Heart left ventricle (tissue), 16 donors: ENCODE measurements at regions not wholly inside any gene's neighbourhood (a gene's known extent, or its start where the extent isn't known, plus 50 kb on each side); places are given as distances from the start of the nearest gene placed in this dataset.

ENCODE experiments used
- ATAC-seq, 4 donors: fragments of 200-7000 bp; cut with Tn5 transposase; one replicate each; pipeline ENCODE4 v1.9.1; 2020 to 2022; ENCODE audit warnings: moderate library complexity in 4 of 4, mild to moderate bottlenecking in 3 of 4, moderate number of reproducible peaks in 1 of 4
- DNase-seq, 5 donors: peaks; one replicate each; pipeline ENCODE4 v3.0.0-alpha.2; 2020
- H3K27ac ChIP-seq, 12 donors: fragments of 200-600 bp; sonication (generic) in 4 of 12; one replicate each; pipeline versions ENCODE4 v1.5.0 to v1.8.0; 2016 to 2022; ENCODE audit warnings: mild to moderate bottlenecking in 2 of 12
- H3K27me3 ChIP-seq, 9 donors: fragments of 200-600 bp; sonication (generic) in 2 of 9; one replicate each; pipeline versions ENCODE4 v1.5.1 to v1.8.0; 2016 to 2022; ENCODE audit warnings: mild to moderate bottlenecking in 3 of 9
- H3K36me3 ChIP-seq, 9 donors: fragments of 200-600 bp; sonication (generic) in 2 of 9; one replicate each; pipeline versions ENCODE4 v1.5.0 to v1.8.0; 2018 to 2022; ENCODE audit warnings: mild to moderate bottlenecking in 2 of 9
- H3K4me1 ChIP-seq, 12 donors: fragments of 200-600 bp; sonication (generic) in 4 of 12; one replicate each; pipeline versions ENCODE4 v1.5.0 to v1.8.0; 2016 to 2022; ENCODE audit warnings: mild to moderate bottlenecking in 3 of 12
- H3K4me3 ChIP-seq, 12 donors: fragments of 200-600 bp; sonication (generic) in 4 of 12; one replicate each; pipeline versions ENCODE4 v1.5.0 to v1.8.0; 2017 to 2022; ENCODE audit warnings: mild to moderate bottlenecking in 9 of 12, moderate library complexity in 4 of 12
- H3K9me3 ChIP-seq, 12 donors: fragments of 200-600 bp; sonication (generic) in 4 of 12; one replicate each; pipeline versions ENCODE4 v1.5.0 to v1.8.0; 2016 to 2022; ENCODE audit warnings: mild to moderate bottlenecking in 1 of 12
- POLR2A ChIP-seq, 2 donors: fragments of 450-650 bp; IDR thresholded peaks; one replicate each; pipeline ENCODE4 v1.6.1; 2017; ENCODE audit warnings: antibody characterized with exemption in 2 of 2, mild to moderate bottlenecking in 2 of 2, moderate library complexity in 2 of 2
- WGBS, 4 donors: extraction: QIAGEN DNeasy Blood & Tissue Kit in 2 of 4; methylation state at CpG; one replicate each; pipeline versions ENCODE4 v1.1.5 to v1.1.7; 2013 to 2018; 5-methylcytosine and 5-hydroxymethylcytosine counted together
- intact Hi-C, 10 donors: fragments of 100-400 bp; cut with DNase I; formaldehyde crosslinking; loops; one replicate each; pipeline versions ENCODE4 v1.11.1 to v1.14.2; 2022
- TF ChIP-seq, protein P1 (sequence below), 12 donors: fragments of 200-600 bp; sonication (generic) in 4 of 12; IDR thresholded peaks; one replicate each; pipeline versions ENCODE4 v1.5.0 to v1.8.0; 2018 to 2022; ENCODE audit warnings: antibody characterized with exemption in 12 of 12, mild to moderate bottlenecking in 5 of 12
- donor health status: ischemic (EF 13 %, LVEDD 7.1; RV severe dilation, severe dysfunction).
- donor health status: healthy with polysubstance abuse.
- donor health status: DM: no; HTN: yes; CAD: no.
- donor health status: DM: no; HTN: no; CAD: no.
- donor health status: ischemic (EF 25% LVEDD 6.9; RV normal size, moderate dysfunction).
- donor health status: ischemic (EF 25% LVEDD 5.7; RV mildly dilated, moderate dysfunction).
- donor health status: healthy.
- donor health status: DM: yes; HTN: yes; CAD: no.
- donor health status: ischemic (EF 35%, LVEDD 5.7; RV mildly dilated, moderate dysfunction).
- donor health status: nonischemic (EF 11% LVEDD 7.7; RV severe dilation, severe dysfunction).
- donor health status: DM: yes; HTN: yes; CAD: no.
- donor health status: PGD.
- donor health status: ischemic (EF 29% LVEDD 5.4; RV normal size, mild dysfunction).
- donor health status: nonischemic (EF 23%, LVEDD 6.1; RV moderate dilation, normal function).

DNA sequence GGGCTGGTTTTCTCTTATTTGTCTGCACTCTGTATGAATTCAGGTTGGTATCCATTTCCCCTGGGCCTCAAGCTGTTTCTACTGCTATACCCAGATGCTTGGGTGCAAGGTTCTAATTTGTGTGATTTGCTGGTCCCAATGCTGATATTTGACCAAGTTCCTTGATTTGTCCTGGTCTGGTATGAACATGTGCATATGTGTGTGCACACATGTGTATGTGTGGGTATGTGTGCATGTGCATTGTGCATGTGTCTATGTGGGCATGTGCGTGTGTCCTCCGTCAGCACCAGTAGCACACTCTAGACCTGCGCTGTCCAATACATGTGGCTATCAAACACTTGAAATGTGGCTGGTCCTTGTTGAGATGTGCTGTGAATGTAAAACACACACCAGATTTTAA lies 102.4 kb upstream of the TSPAN2 start:
- 92 to 100% (median 96%) methylated on average over 3 of the region's 3 CpGs for WGBS, 4 donors
- TF ChIP-seq, protein P1, sequence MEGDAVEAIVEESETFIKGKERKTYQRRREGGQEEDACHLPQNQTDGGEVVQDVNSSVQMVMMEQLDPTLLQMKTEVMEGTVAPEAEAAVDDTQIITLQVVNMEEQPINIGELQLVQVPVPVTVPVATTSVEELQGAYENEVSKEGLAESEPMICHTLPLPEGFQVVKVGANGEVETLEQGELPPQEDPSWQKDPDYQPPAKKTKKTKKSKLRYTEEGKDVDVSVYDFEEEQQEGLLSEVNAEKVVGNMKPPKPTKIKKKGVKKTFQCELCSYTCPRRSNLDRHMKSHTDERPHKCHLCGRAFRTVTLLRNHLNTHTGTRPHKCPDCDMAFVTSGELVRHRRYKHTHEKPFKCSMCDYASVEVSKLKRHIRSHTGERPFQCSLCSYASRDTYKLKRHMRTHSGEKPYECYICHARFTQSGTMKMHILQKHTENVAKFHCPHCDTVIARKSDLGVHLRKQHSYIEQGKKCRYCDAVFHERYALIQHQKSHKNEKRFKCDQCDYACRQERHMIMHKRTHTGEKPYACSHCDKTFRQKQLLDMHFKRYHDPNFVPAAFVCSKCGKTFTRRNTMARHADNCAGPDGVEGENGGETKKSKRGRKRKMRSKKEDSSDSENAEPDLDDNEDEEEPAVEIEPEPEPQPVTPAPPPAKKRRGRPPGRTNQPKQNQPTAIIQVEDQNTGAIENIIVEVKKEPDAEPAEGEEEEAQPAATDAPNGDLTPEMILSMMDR (IDR thresholded peaks at IDR 0.05), result no peak
- TF ChIP-seq POLR2A (IDR thresholded peaks at IDR 0.05), result no peak
- no peak overlapping the region for H3K27ac ChIP-seq

DNA sequence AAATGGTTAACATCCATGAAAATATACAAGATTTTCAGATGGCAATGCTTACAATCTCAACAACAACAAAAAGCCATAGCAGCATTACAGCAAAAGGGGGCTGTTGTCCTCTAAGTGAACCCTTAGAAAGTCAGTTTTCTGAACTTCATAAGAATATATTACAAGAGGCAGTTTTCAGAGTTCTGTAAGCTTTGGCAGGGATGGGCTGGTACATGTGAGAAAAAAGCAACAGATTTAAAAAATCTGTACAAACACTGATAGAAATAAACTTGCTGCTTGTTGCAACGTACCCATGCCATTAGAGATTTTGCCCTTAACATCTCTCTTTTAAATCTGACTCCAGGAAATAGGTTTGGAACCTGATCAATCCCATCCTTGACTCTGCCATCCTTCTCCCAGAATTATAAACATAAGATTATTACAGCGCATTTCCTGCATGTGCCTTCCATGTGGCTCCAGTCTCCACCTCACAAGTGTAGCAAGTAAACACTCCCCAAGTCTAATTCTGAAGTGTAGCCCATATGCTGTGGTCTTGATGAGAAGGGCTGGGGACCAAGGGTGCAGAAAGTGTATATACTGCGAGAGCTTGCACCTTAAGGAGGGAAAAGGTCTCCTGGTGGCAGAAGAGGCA lies 101.4 kb upstream of the TSPAN2 start:
- Histone ChIP-seq H3K27ac (peak overlapping the region in 11 of 12 donors; percentile 1 to 73 (median 62)), H3K9me3 (no peaks in the 10 kb centered on the region), H3K27me3 (no peaks in the 10 kb centered on the region), H3K36me3 (no peaks in the 10 kb centered on the region), H3K4me1 (peaks cover 0 to 39% (median 11%) of the 10 kb centered on the region in 12 donors), H3K4me3 (no peak overlapping the region)
- DNase-seq (no peak), ATAC-seq (no peak)
- TF ChIP-seq POLR2A (IDR thresholded peaks at IDR 0.05), result no peak
- TF ChIP-seq, protein P1 (IDR thresholded peaks at IDR 0.05), result no peak
- intact Hi-C loops, result no loop called here
- 70 to 87% (median 80%) methylated on average over 3 of the region's 3 CpGs for WGBS, 4 donors

More for the DNA sequence above, 102.4 kb upstream of the TSPAN2 start:
- no peaks in the 10 kb centered on the region for H3K9me3 ChIP-seq
- no peaks in the 10 kb centered on the region for H3K36me3 ChIP-seq
- intact Hi-C loops, result no loop called here
- DNase-seq (no peak), ATAC-seq (no peak)
- no peak overlapping the region for H3K4me3 ChIP-seq
- H3K4me1 ChIP-seq, result peaks cover 0 to 28% (median 8%) of the 10 kb centered on the region in 12 donors
- H3K27me3 ChIP-seq, result no peaks in the 10 kb centered on the region

DNA sequence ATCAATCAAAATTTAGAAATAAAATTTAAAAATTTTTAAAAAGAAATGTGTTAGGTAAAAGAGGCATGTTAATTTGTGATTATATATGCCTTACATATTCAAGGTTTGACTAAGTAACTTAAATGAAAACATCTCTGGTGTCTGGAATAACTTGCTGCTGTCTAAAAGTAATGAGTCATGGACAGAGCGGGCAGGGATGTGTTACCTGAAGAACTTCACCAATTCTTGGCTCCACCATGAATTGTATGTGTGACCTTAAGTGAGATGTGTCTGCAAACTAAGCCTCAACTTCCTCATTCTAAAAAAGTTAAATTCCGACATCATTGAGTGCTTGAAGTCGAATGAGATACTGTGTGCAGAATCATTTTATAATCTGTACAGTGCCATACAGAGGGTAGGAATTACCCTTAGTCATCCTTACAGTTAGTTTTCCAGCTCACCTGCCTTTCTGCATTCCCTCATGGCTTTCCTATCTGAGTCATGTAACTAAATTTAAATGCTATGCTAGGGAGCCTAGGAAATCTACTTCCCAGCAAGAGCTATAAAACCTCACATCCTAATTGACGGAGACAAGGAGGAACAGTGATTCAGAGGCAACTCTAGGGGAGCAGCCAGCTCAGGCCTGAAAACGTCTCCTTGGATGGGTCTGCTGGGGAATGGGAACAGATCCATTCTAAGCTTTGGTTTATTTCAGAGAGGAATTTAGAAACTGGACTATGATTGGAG lies 100.7 kb upstream of the TSPAN2 start:
- no peak for TF ChIP-seq POLR2A (IDR thresholded peaks at IDR 0.05)
- TF ChIP-seq, protein P1 (IDR thresholded peaks at IDR 0.05), result no peak
- peak overlapping the region in 11 of 12 donors; percentile 1 to 73 (median 62) for H3K27ac ChIP-seq
- H3K27me3 ChIP-seq, result no peaks in the 10 kb centered on the region
- H3K9me3 ChIP-seq, result no peaks in the 10 kb centered on the region
- H3K4me1 ChIP-seq, result peaks cover 0 to 45% (median 18%) of the 10 kb centered on the region in 12 donors
- DNase-seq, result no peak
- intact Hi-C loops, result no loop called here
- ATAC-seq, result peak in 3 of 4 donors; percentile 57 to 81 (median 71)
- no peaks in the 10 kb centered on the region for H3K36me3 ChIP-seq
- WGBS, 4 donors, result 44 to 53% (median 50%) methylated on average over 5 of the region's 5 CpGs
- H3K4me3 ChIP-seq, result no peak overlapping the region

DNA sequence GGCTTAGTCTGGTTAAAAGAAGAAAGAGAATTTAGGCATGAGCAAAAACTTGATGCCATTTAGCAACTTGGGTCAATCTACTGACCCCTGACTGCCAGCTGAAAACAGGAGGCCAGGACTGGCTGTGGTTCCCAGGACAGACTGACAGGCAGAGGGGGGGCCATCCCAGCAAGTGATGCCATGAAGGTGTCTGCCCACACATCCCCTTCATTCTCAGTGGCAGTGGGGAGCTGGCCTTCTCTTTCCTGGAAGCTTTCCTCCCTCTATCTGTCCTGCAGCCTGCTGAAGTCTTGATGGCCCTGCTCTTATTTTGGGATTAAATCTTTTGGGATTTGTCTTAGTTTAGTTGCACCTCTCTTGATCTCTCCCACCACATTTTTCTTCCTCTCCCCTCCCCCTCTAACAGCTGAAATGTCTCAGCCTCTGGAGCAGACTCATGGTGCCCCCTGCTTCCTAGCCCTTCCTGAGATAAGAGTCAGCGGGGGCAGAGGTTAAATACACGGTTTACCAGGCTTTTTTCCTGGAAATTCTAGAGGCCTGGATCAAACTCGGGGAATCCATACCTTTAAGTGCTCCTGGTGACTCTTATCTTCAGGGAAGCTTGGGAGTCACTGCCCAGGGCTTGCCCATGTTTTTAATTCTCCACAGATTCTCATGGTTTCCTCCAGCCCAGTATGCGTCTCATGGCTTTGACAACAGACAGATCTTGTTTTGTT lies 99.5 kb upstream of the TSPAN2 start:
- Histone ChIP-seq H3K4me1 (peaks cover 1 to 55% (median 23%) of the 10 kb centered on the region in 12 donors), H3K4me3 (no peak overlapping the region), H3K9me3 (no peaks in the 10 kb centered on the region), H3K27me3 (no peaks in the 10 kb centered on the region), H3K27ac (peak overlapping the region in 1 of 12 donors; percentile 2), H3K36me3 (no peaks in the 10 kb centered on the region)
- 62 to 73% (median 67%) methylated on average over 4 of the region's 4 CpGs for WGBS, 4 donors
- ATAC-seq (no peak), DNase-seq (no peak)
- intact Hi-C loops, result no loop called here
- TF ChIP-seq POLR2A (IDR thresholded peaks at IDR 0.05), result no peak
- TF ChIP-seq, protein P1 (IDR thresholded peaks at IDR 0.05), result no peak
